GM10266 (cell line): ENCODE measurements at regions not wholly inside any gene's neighbourhood (a gene's known extent, or its start where the extent isn't known, plus 50 kb on each side); places are given as distances from the start of the nearest gene placed in this dataset.
"Not testable (repeated sequence)": the region's sequence is repeated elsewhere in the genome, so short reads cannot be mapped to it uniquely, and the experiment has no call there.

ENCODE experiments used
- DNase-seq: peaks from one replicate; pipeline ENCODE4 v3.0.0; 2012; ENCODE audit errors: extremely low spot score
- TF ChIP-seq, protein P1 (sequence below): IDR thresholded peaks from 2 replicates; pipeline ENCODE4 v1.5.1; 2012; ENCODE audit warnings: mild to moderate bottlenecking, low read depth; ENCODE audit not compliant: control insufficient read depth, insufficient read depth; ENCODE audit errors: missing control alignments

DNA sequence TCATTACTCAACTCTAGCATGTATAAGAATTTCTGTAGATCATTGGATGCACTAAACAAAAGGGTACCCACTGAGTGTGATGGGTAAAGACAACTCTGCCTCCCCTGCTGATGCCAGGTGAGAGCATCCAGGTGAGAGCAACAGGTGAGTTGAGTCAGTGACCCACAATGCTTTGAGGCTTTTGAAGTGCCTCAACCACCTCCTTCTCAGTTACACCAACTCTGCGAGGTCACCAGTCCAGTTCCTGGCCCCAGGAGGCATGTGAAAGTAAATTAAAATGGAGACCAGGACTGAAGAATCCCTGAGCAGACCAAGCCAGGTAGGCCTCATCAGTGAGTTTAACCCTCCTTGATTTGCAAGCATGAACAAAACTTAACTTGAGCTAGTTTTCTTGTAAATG is 505.8 kb downstream of the EBF1 start:
- TF ChIP-seq, protein P1, sequence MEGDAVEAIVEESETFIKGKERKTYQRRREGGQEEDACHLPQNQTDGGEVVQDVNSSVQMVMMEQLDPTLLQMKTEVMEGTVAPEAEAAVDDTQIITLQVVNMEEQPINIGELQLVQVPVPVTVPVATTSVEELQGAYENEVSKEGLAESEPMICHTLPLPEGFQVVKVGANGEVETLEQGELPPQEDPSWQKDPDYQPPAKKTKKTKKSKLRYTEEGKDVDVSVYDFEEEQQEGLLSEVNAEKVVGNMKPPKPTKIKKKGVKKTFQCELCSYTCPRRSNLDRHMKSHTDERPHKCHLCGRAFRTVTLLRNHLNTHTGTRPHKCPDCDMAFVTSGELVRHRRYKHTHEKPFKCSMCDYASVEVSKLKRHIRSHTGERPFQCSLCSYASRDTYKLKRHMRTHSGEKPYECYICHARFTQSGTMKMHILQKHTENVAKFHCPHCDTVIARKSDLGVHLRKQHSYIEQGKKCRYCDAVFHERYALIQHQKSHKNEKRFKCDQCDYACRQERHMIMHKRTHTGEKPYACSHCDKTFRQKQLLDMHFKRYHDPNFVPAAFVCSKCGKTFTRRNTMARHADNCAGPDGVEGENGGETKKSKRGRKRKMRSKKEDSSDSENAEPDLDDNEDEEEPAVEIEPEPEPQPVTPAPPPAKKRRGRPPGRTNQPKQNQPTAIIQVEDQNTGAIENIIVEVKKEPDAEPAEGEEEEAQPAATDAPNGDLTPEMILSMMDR, result no peak
- DNase-seq, result no peak

DNA sequence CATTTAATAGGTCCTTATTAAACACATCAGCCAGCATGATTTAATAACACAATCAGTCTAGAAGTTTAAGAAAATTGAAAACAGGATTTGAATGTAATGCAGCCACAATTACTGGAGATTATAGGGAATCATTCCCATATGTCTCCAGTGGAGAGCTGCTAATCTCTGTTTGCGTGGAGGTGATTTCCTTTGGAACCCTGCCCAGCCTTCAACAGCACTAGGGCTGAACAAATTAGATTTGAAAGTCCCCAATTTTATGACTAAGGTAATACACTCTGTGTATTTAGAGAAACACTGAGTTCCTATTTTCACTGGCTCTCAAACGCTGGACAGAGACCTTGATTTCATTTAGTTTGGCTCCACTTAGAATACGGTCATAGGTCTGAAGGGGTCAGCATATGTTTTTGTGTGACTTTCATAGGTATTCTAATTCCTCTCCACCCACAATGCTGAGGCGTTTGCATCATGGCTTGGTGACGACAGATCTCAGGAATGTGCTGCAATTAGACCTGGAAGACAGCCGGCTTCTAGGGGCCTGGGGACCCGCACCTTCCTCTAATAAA is 508.3 kb downstream of the EBF1 start:
- DNase-seq, result no peak
- TF ChIP-seq, protein P1, result no peak

DNA sequence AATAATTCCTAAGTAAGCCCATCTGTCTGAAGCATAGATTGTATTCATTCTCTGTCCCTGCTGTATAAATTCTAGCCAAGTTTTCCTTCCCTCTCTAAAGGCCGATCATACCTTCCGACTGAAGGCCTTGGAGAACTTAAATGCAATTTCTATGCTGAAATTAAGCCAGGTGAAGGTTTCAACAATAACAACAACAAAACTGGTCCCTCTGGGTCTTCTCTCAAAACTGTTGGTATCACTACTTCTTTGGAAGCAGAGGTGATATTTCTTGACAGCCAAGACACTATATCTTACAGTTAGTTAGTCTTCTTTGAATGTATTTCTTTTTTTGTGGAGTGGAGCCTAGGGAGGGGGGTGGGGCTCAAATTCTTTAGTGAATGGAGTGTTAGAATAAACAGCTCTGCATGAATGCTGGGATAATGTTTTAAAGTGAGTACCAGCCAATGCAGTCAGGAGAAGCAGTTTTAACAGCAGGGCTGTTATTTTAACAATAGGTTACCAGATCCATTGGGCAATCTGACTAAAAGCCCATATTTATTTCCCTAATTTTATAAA is 508.9 kb downstream of the EBF1 start:
- DNase-seq, result no peak
- TF ChIP-seq, protein P1, result no peak

DNA sequence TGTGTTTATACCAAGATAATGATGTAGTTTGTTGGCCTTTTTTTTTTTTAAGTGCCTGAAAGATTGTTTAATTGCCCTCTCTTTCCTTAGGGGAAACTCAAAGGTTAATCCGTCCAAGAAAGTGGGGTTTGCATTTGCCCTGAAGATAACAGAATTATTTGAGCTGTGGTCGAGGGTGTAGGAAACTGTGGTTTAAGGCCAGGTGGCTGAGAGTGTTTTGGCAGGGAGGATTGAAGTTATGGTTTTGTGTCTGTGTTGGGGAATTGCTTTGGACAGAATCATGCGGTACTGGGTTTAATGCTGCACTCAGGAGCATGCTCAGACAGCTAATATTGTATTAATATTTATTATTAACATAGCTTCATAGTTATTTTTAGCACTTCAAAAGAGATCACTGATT is 509.8 kb downstream of the EBF1 start:
- TF ChIP-seq, protein P1, result no peak

DNA sequence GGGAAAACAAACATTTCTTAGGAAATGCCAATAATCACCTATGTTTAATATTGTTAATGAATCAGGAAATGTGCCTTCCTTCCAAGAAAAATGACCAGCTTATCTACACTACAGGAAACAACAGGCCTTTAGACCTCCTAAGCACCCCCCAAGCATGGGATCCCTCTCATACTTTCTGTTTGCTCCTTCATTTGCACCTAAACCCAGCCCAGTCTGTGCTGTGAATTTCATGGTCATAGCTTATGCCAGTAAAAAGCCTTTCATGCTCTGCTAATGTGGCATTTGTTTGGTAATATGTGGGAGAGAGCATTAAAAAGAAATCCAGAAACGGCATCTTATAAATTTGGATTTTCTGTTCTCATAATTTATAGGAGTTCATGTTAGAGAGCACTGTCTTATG is 511.1 kb downstream of the EBF1 start:
- DNase-seq, result no peak
- TF ChIP-seq, protein P1, result no peak

More for the DNA sequence above, 509.8 kb downstream of the EBF1 start:
- DNase-seq, result no peak

DNA sequence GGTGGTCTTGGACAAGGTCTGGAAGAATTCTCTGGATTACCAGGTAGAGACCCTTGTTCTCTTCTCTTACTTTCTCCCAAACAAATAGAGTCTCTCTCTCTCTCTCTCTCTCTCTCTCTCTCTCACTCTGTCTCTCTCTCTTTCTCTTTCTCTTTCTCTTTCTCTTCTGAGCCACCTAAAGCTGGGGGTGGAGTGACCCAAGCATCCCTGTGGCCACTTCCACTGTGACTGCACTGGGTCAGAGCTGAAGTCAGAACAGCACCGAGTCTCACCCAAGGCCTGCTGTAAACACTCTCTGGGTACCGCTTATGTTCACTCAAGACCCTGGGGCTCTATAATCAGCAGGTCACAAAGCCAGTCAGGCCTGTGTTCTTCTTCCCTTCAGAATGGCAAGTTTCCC is 513.7 kb downstream of the EBF1 start:
- no peak for DNase-seq
- TF ChIP-seq, protein P1, result no peak

DNA sequence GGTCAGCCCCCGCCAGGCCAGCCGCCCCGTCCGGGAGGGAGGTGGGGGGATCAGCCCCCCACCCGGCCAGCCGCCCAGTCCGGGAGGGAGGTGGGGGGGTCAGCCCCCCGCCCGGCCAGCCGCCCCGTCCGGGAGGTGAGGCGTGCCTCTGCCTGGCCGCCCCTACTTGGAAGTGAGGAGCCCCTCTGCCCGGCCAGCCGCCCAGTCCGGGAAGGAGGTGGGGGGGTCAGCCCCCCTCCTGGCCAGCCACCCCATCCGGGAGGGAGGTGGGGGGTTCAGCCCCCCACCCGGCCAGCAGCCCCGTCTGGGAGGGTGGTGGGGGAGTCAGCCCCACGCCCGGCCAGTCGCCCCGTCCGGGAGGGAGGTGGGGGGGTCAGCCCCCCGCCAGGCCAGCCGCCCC is 517.0 kb downstream of the EBF1 start:
- not testable (repeated sequence) for DNase-seq

DNA sequence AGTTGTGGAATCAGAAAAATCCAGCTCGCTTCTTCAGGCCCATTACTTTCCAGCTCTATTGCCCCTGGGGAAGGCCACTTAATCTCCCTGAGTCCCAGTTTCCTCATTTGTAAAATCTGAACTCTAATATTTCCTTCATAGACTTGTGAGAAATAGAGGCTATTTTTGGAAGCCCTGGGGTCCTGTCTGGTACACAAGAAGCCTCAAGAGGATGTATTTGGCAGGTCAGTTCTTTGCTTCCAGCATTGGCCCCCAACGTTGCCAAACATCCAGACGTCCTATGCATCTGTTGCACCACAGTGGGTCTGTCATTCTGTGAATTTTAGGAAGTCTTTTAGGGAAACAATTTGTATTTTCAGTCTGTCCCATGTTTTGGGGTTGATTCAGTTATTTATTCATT is 525.9 kb downstream of the EBF1 start:
- no peak for DNase-seq
- TF ChIP-seq, protein P1, result no peak
